Choroid plexus epithelial cell (primary cell): ENCODE measurements at regions not wholly inside any gene's neighbourhood (a gene's known extent, or its start where the extent isn't known, plus 50 kb on each side); places are given as distances from the start of the nearest gene placed in this dataset.
"Not testable (repeated sequence)": the region's sequence is repeated elsewhere in the genome, so short reads cannot be mapped to it uniquely, and the experiment has no call there.

Experiments
- DNase-seq: peaks from one replicate; pipeline ENCODE4 v3.0.0-alpha.2; 2010; ENCODE audit warnings: low read depth
- H3K4me3 ChIP-seq: 2 replicates; pipeline ENCODE4 v1.5.1; 2011; ENCODE audit warnings: low read depth, mild to moderate bottlenecking, control low read depth, low read length, moderate library complexity
- CTCF ChIP-seq: conservative IDR thresholded peaks from 2 replicates; pipeline ENCODE4 v1.5.1; 2011; ENCODE audit warnings: low read depth, mild to moderate bottlenecking, control low read depth, inconsistent platforms, low read length, moderate library complexity

GRCh38 chr1:242670019-242670418 is 145.5 kb upstream of the PLD5 start:
- no peak overlapping the region for H3K4me3 ChIP-seq
- DNase-seq: no peak
- TF ChIP-seq CTCF: no peak

DNA sequence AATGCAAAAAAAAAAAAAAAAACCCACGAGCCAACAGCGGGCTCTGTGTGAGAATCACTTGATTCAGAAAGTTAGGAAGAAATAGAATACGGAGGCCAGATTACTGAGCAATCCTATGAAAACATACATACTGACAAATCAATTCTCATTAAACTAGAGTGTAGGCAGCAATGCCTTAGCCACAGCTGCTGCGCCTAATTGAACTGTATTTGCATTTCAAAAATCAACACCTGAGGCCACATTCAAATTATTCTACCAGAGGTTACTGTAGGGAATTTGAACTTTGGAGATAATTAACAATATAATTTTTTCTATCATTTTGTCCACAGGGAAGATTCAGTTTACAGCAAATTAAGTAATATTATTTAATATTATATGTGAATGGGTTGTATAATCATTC is 138.4 kb upstream of the PLD5 start:
- DNase-seq: no peak
- TF ChIP-seq CTCF: no peak
- no peak overlapping the region for H3K4me3 ChIP-seq

- not testable (repeated sequence) for DNase-seq, H3K4me3 ChIP-seq
Observed at GRCh38 chr1:242653772-242654171, 129.3 kb upstream of the PLD5 start.

DNA sequence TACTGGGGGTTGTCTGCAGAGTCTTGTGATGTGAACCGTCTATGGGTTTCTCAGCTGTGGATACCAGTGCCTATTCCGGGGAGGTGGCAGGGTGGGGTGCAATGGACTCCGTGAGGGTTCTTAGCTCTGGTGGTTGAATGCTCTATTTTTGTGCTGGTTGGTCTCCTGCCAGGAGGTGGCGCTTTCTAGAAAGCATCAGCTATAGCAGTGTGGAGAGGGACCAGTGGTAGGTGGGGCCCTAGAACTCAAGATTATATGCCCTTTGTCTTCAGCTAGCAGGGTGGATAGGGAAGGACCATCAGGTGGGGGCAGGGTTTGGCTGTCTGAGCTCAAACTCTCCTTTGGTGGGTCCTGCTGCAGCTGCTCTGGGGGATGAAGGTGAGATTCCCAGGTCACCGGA is 127.3 kb upstream of the PLD5 start:
- H3K4me3 ChIP-seq: no peak overlapping the region
- no peak for DNase-seq
- TF ChIP-seq CTCF: no peak

DNA sequence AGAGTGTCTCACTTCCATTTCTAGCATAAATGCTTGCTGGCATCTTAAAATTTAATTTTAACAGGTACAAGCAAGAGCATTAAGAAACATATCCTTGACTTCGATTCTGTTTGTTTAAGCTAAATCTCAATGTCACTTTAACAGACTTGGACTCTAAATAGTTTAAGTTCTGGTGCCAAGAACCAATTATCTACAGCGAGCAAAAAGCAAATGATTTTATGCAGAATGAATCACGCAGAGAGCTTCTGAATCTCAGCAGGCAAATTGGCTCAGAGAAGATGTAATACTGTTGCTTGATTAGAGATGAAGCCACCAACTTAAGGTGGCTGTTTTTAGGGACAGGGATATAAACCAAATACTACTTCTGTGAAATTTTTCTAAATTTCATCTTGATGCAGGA is 117.0 kb upstream of the PLD5 start:
- no peak for DNase-seq
- TF ChIP-seq CTCF: no peak
- H3K4me3 ChIP-seq: no peak overlapping the region

- no peak for TF ChIP-seq CTCF
- no peak overlapping the region for H3K4me3 ChIP-seq
- no peak for DNase-seq
Observed at GRCh38 chr1:242639104-242639503, 114.6 kb upstream of the PLD5 start.

DNA sequence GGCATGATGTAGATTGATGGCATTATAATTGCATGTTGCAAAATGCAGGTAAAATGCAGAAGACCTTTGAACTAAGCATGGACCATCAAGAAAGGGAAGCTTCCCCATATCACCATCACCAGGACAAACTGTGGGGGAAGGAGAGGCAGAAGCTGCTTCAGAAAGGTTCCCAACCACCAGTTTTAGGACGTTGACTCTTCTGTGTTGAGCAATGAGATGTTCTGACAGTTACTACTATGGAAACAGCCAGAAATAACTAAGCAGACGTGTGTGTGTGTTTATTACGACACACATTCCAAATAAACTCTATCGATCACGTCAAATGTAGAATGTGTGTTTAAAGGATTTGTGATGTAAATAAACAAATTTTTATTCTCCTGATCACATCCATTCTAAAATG is 110.2 kb upstream of the PLD5 start:
- no peak for TF ChIP-seq CTCF
- no peak overlapping the region for H3K4me3 ChIP-seq
- DNase-seq: no peak

DNA sequence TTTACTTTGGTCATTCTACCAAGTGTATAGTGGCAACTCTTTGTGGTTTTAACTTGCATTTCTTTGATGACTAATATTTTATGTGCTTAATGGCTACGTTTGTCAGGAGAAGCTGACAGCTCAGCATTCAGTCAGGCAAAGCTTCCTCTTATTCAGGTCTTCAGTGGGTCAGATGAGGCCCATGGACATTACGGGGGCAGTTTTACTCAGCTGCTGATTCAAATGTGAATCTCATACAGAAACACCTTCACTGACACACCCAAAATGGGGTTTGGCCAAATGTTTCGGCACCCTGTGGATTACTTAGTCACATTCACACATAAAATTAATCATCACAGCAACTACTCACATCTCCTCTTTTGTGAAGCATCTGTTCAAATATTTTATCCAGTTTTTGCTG is 104.9 kb upstream of the PLD5 start:
- no peak for TF ChIP-seq CTCF
- no peak for DNase-seq
- no peak overlapping the region for H3K4me3 ChIP-seq
